HCT116 (cell line): ENCODE measurements at regions not wholly inside any gene's neighbourhood (a gene's known extent, or its start where the extent isn't known, plus 50 kb on each side); places are given as distances from the start of the nearest gene placed in this dataset.

ENCODE experiments used
- CEBPB ChIP-seq: IDR thresholded peaks from 2 replicates; pipeline ENCODE4 v1.6.1; 2012; ENCODE audit warnings: low read depth
- EZH2 ChIP-seq: fragments of 200-600 bp; sonication (generic); IDR thresholded peaks from 2 replicates; pipeline ENCODE4 v1.6.1; 2017; ENCODE audit warnings: antibody characterized with exemption, mixed run types
- EZH2phosphoT487 ChIP-seq: fragments of 200-600 bp; IDR thresholded peaks from 2 replicates; pipeline ENCODE4 v1.6.1; 2018; ENCODE audit warnings: antibody characterized with exemption, borderline replicate concordance
- POLR2A ChIP-seq: IDR thresholded peaks from 2 replicates; pipeline ENCODE4 v1.7.0; 2011; ENCODE audit warnings: borderline replicate concordance; ENCODE audit not compliant: insufficient read depth, insufficient read length; ENCODE audit errors: extremely low read depth
- SIN3A ChIP-seq: IDR thresholded peaks from 2 replicates; pipeline ENCODE4 v1.6.1; 2012; ENCODE audit warnings: low read depth
- YY1 ChIP-seq: IDR thresholded peaks from 2 replicates; pipeline ENCODE4 v1.6.1; 2011; ENCODE audit warnings: low read length, low read depth, moderate library complexity, mild to moderate bottlenecking; ENCODE audit not compliant: insufficient replicate concordance; ENCODE audit errors: extremely low read depth
- ZNF274 ChIP-seq: fragments of 200-500 bp; sonication (Bioruptor generic); IDR thresholded peaks from 2 replicates; pipeline ENCODE4 v1.6.1; 2014; ENCODE audit warnings: mild to moderate bottlenecking, low read depth, low read length, inconsistent platforms
- TF ChIP-seq, protein P1 (sequence below), 3 experiments: fragments of 200-600 bp in 1 of 3; sonication (generic) in 1 of 3; IDR thresholded peaks in 2 of 3; conservative IDR thresholded peaks in 1 of 3; 2 replicates each; pipeline ENCODE4 v1.5.1; 2012 to 2017; ENCODE audit warnings: low read depth in 2 of 3, low read length in 2 of 3, antibody characterized with exemption in 1 of 3, borderline replicate concordance in 1 of 3, control low read depth in 1 of 3, mild to moderate bottlenecking in 1 of 3, mixed read lengths in 1 of 3, mixed run types in 1 of 3, moderate library complexity in 1 of 3; ENCODE audit not compliant: insufficient read depth in 1 of 3
- TF ChIP-seq, protein P2 (sequence below): IDR thresholded peaks from 2 replicates; pipeline ENCODE4 v1.6.1; 2012
- TF ChIP-seq, protein P3 (sequence below): IDR thresholded peaks from 2 replicates; pipeline ENCODE4 v1.6.1; 2012
- TF ChIP-seq, protein P4 (sequence below): IDR thresholded peaks from 2 replicates; pipeline ENCODE4 v1.6.1; 2011; ENCODE audit warnings: mild to moderate bottlenecking, low read length, moderate library complexity; ENCODE audit not compliant: insufficient replicate concordance; ENCODE audit errors: extremely low read depth
- TF ChIP-seq, protein P5 (sequence below): IDR thresholded peaks from 2 replicates; pipeline ENCODE4 v1.6.1; 2012; ENCODE audit warnings: low read depth

DNA sequence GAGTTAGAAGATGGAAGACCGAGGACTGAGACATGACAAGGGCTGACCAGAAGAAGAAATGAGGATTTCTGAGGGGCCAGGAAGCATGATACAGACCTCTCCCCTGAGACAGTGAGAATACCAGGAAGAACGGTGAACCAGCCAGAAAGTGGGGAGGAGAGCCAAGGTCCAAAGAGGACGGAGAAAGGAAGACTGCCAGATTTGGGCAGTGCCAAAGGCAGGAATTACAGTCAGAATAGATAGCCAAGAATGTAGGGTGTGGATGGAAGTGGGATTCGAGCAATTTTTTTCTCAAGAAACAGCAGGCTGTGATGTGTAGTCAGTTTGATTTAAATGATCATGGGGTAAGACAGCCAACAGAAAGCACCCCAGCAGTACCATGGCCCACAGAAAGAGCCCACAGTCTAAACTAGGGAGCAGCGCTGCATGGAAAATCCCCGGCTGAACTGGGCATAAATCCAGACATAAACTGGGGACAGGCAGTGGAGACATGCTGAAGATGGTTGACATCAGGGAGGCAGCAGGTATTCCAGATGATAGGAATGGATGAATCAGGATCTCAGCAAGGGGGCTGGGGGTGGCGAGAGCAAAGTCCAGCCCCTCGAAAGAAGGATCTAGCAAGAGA is 67.3 kb upstream of the BARX2 start:
- TF ChIP-seq, protein P1, sequence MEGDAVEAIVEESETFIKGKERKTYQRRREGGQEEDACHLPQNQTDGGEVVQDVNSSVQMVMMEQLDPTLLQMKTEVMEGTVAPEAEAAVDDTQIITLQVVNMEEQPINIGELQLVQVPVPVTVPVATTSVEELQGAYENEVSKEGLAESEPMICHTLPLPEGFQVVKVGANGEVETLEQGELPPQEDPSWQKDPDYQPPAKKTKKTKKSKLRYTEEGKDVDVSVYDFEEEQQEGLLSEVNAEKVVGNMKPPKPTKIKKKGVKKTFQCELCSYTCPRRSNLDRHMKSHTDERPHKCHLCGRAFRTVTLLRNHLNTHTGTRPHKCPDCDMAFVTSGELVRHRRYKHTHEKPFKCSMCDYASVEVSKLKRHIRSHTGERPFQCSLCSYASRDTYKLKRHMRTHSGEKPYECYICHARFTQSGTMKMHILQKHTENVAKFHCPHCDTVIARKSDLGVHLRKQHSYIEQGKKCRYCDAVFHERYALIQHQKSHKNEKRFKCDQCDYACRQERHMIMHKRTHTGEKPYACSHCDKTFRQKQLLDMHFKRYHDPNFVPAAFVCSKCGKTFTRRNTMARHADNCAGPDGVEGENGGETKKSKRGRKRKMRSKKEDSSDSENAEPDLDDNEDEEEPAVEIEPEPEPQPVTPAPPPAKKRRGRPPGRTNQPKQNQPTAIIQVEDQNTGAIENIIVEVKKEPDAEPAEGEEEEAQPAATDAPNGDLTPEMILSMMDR (IDR thresholded peaks at IDR 0.05 in 2 of 3, conservative IDR thresholded peaks at IDR 0.05 in 1 of 3; ENCODE audit: borderline replicate concordance in 1 of 3, insufficient read depth in 1 of 3, low read depth in 2 of 3, low read length in 2 of 3) = no peak
- TF ChIP-seq EZH2 (no peak), YY1 (no peak), POLR2A (no peak), EZH2phosphoT487 (no peak), ZNF274 (no peak), SIN3A (no peak), CEBPB (no peak)
- TF ChIP-seq, protein P2, sequence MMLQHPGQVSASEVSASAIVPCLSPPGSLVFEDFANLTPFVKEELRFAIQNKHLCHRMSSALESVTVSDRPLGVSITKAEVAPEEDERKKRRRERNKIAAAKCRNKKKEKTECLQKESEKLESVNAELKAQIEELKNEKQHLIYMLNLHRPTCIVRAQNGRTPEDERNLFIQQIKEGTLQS = no peak
- TF ChIP-seq, protein P3, sequence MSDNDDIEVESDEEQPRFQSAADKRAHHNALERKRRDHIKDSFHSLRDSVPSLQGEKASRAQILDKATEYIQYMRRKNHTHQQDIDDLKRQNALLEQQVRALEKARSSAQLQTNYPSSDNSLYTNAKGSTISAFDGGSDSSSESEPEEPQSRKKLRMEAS = no peak
- TF ChIP-seq, protein P4, sequence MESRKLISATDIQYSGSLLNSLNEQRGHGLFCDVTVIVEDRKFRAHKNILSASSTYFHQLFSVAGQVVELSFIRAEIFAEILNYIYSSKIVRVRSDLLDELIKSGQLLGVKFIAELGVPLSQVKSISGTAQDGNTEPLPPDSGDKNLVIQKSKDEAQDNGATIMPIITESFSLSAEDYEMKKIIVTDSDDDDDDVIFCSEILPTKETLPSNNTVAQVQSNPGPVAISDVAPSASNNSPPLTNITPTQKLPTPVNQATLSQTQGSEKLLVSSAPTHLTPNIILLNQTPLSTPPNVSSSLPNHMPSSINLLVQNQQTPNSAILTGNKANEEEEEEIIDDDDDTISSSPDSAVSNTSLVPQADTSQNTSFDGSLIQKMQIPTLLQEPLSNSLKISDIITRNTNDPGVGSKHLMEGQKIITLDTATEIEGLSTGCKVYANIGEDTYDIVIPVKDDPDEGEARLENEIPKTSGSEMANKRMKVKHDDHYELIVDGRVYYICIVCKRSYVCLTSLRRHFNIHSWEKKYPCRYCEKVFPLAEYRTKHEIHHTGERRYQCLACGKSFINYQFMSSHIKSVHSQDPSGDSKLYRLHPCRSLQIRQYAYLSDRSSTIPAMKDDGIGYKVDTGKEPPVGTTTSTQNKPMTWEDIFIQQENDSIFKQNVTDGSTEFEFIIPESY = no peak
- TF ChIP-seq, protein P5, sequence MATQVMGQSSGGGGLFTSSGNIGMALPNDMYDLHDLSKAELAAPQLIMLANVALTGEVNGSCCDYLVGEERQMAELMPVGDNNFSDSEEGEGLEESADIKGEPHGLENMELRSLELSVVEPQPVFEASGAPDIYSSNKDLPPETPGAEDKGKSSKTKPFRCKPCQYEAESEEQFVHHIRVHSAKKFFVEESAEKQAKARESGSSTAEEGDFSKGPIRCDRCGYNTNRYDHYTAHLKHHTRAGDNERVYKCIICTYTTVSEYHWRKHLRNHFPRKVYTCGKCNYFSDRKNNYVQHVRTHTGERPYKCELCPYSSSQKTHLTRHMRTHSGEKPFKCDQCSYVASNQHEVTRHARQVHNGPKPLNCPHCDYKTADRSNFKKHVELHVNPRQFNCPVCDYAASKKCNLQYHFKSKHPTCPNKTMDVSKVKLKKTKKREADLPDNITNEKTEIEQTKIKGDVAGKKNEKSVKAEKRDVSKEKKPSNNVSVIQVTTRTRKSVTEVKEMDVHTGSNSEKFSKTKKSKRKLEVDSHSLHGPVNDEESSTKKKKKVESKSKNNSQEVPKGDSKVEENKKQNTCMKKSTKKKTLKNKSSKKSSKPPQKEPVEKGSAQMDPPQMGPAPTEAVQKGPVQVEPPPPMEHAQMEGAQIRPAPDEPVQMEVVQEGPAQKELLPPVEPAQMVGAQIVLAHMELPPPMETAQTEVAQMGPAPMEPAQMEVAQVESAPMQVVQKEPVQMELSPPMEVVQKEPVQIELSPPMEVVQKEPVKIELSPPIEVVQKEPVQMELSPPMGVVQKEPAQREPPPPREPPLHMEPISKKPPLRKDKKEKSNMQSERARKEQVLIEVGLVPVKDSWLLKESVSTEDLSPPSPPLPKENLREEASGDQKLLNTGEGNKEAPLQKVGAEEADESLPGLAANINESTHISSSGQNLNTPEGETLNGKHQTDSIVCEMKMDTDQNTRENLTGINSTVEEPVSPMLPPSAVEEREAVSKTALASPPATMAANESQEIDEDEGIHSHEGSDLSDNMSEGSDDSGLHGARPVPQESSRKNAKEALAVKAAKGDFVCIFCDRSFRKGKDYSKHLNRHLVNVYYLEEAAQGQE = no peak
